ENCODE measurements at regions not wholly inside any gene's neighbourhood (a gene's known extent, or its start where the extent isn't known, plus 50 kb on each side); places are given as distances from the start of the nearest gene placed in this dataset.

GRCh38 chr14:44612002-44612401, 104.9 kb upstream of the FSCB start:
- Histone ChIP-seq H2AFZ (ENCODE audit: low read depth, low read length) (no peak overlapping the region), H3K36me3 (ENCODE audit: control insufficient read depth, insufficient read depth, low read length) (no peaks in the 10 kb centered on the region), H4K20me1 (replicated peaks; ENCODE audit: control insufficient read depth, insufficient read depth, low read length) (no peaks in the 10 kb centered on the region), H3K27ac (ENCODE audit: extremely low read depth, low read depth, low read length) (no peak overlapping the region), H3K9me1 (ENCODE audit: control insufficient read depth, insufficient read depth, low read length) (no peaks in the 10 kb centered on the region), H3K4me2 (ENCODE audit: insufficient read depth, low read length) (no peak overlapping the region), H3K9ac (ENCODE audit: insufficient read depth in 1 of 2, low read depth in 2 of 2, low read length in 2 of 2) (no peak overlapping the region), H3K9me3 (replicated peaks; ENCODE audit: control insufficient read depth, insufficient read depth, low read depth, low read length) (no peaks in the 10 kb centered on the region), H3K4me3 (no peak overlapping the region), H3K27me3 (ENCODE audit: control insufficient read depth in 2 of 2, insufficient read depth in 2 of 2, low read length in 2 of 2) (no peaks in the 10 kb centered on the region), H3K79me2 (ENCODE audit: control insufficient read depth, insufficient read depth, low read length) (no peaks in the 10 kb centered on the region), H3K4me1 (replicated peaks in 1 of 2; ENCODE audit: control insufficient read depth in 2 of 2, insufficient read depth in 2 of 2, low read length in 2 of 2) (no peaks in the 10 kb centered on the region)
- intact Hi-C loops (cut with micrococcal nuclease) = no loop called here
- in situ Hi-C loops (cut with MboI) = no loop called here
- FAIRE-seq (no peak), DNase-seq (ENCODE audit: extremely low read depth in 1 of 4, low spot score in 3 of 4) (no peak), ATAC-seq (no peak)
- TF ChIP-seq FOXA1 (IDR thresholded peaks at IDR 0.05; ENCODE audit: borderline replicate concordance) = no peak
- no peak for TF ChIP-seq TBP (optimal IDR thresholded peaks at IDR 0.05; ENCODE audit: low read depth, low read length)
- no peak for TF ChIP-seq CEBPG (CRISPR knock-in tag; IDR thresholded peaks at IDR 0.05)
- 0 out of 4 replicates have a peak, but pooled peaks of 1 of the 2 experiments have one; percentile 8 for TF ChIP-seq CEBPG (tag; conservative IDR thresholded peaks at IDR 0.05 in 1 of 2, IDR thresholded peaks at IDR 0.05 in 1 of 2)
- TF ChIP-seq SIN3A (IDR thresholded peaks at IDR 0.05; ENCODE audit: borderline replicate concordance in 2 of 2, control insufficient read depth in 1 of 2, low read depth in 2 of 2, low read length in 2 of 2) = no peak
- TF ChIP-seq NCOA6 (IDR thresholded peaks at IDR 0.05) = no peak
- BruUV-seq (replicated peaks) = no TSS peak
- POLR2A ChIA-PET = no interaction called here
- CTCF ChIA-PET (ENCODE audit: low intra/inter-chr PET ratio) = no interaction called here
- 0% methylated on average over 4 of the region's 4 CpGs for WGBS (ENCODE audit: insufficient coverage, low coverage, missing lambda C conversion rate)

GRCh38 chr14:44609876-44610510, 102.9 kb upstream of the FSCB start:
- CTCF ChIA-PET (ENCODE audit: low intra/inter-chr PET ratio) = no interaction called here
- no peaks in the 10 kb centered on the region for H4K20me1 ChIP-seq (replicated peaks; ENCODE audit: control insufficient read depth, insufficient read depth, low read length)
- no peaks in the 10 kb centered on the region for H3K36me3 ChIP-seq (ENCODE audit: control insufficient read depth, insufficient read depth, low read length)
- no peaks in the 10 kb centered on the region for H3K4me1 ChIP-seq (replicated peaks in 1 of 2; ENCODE audit: control insufficient read depth in 2 of 2, insufficient read depth in 2 of 2, low read length in 2 of 2)
- intact Hi-C loops (cut with micrococcal nuclease) = no loop called here
- 0% methylated on average over 5 of the region's 5 CpGs for WGBS (ENCODE audit: insufficient coverage, low coverage, missing lambda C conversion rate)
- no peak overlapping the region for H2AFZ ChIP-seq (ENCODE audit: low read depth, low read length)
- in situ Hi-C loops (cut with MboI) = no loop called here
- POLR2A ChIA-PET = no interaction called here
- BruUV-seq (replicated peaks) = no TSS peak
- TF ChIP-seq ZNF551 (CRISPR knock-in tag; IDR thresholded peaks at IDR 0.05) (no peak), GTF2F1 (IDR thresholded peaks at IDR 0.05; ENCODE audit: low read depth, low read length) (no peak), ZNF586 (CRISPR knock-in tag; conservative IDR thresholded peaks at IDR 0.05) (no peak)
- no peak overlapping the region for H3K4me3 ChIP-seq
- H3K79me2 ChIP-seq (ENCODE audit: control insufficient read depth, insufficient read depth, low read length) = no peaks in the 10 kb centered on the region
- DNase-seq (ENCODE audit: extremely low read depth in 1 of 4, low spot score in 3 of 4) (no peak), FAIRE-seq (no peak), ATAC-seq (no peak)
- no peak overlapping the region for H3K4me2 ChIP-seq (ENCODE audit: insufficient read depth, low read length)
- H3K9ac ChIP-seq (ENCODE audit: insufficient read depth in 1 of 2, low read depth in 2 of 2, low read length in 2 of 2) = no peak overlapping the region
- H3K9me1 ChIP-seq (ENCODE audit: control insufficient read depth, insufficient read depth, low read length) = no peaks in the 10 kb centered on the region
- H3K9me3 ChIP-seq (replicated peaks; ENCODE audit: control insufficient read depth, insufficient read depth, low read depth, low read length) = no peaks in the 10 kb centered on the region
- H3K27ac ChIP-seq (ENCODE audit: extremely low read depth, low read depth, low read length) = no peak overlapping the region
- H3K27me3 ChIP-seq (ENCODE audit: control insufficient read depth in 2 of 2, insufficient read depth in 2 of 2, low read length in 2 of 2) = no peaks in the 10 kb centered on the region

Data from K562 (cell line).